H1 (cell line): ENCODE measurements at regions not wholly inside any gene's neighbourhood (a gene's known extent, or its start where the extent isn't known, plus 50 kb on each side); places are given as distances from the start of the nearest gene placed in this dataset.

Source experiments
- ASH2L ChIP-seq: fragments of 200-600, 300-600 bp; sonication (generic); IDR thresholded peaks from one replicate; pipeline ENCODE4 v1.7.1; 2017; ENCODE audit warnings: low read length
- BACH1 ChIP-seq: IDR thresholded peaks from 2 replicates; pipeline ENCODE4 v1.6.1; 2012; ENCODE audit warnings: low read length, improper control_type of control experiment
- CBX5 ChIP-seq: fragments of 300-800, 300-1000 bp; sonication (generic); IDR thresholded peaks from 2 replicates; pipeline ENCODE4 v1.7.1; 2016; ENCODE audit warnings: antibody characterized with exemption, low read length, low read depth
- CHD1 ChIP-seq: IDR thresholded peaks from 2 replicates; pipeline ENCODE4 v1.6.1; 2012; ENCODE audit warnings: low read depth, low read length, improper control_type of control experiment
- CHD2 ChIP-seq: IDR thresholded peaks from 2 replicates; pipeline ENCODE4 v1.6.1; 2012; ENCODE audit warnings: low read length, improper control_type of control experiment
- CREB1 ChIP-seq: IDR thresholded peaks from 2 replicates; pipeline ENCODE4 v1.6.1; 2012; ENCODE audit warnings: inconsistent platforms
- JUND ChIP-seq: IDR thresholded peaks from 2 replicates; pipeline ENCODE4 v1.6.1; 2011; ENCODE audit warnings: mild to moderate bottlenecking, improper control_type of control experiment, low read length
- KDM5A ChIP-seq: fragments of 200-600 bp; IDR thresholded peaks from 2 replicates; pipeline ENCODE4 v1.7.1; 2012; ENCODE audit warnings: mild to moderate bottlenecking, low read length, inconsistent platforms, mixed read lengths
- RAD21 ChIP-seq, 2 experiments: IDR thresholded peaks in 1 of 2; conservative IDR thresholded peaks in 1 of 2; 2 replicates each; pipeline ENCODE4 v1.6.1; 2011; ENCODE audit warnings: low read depth in 2 of 2, low read length in 2 of 2, improper control_type of control experiment in 1 of 2, inconsistent platforms in 1 of 2, mild to moderate bottlenecking in 1 of 2, moderate library complexity in 1 of 2
- RXRA ChIP-seq: IDR thresholded peaks from 2 replicates; pipeline ENCODE4 v1.6.1; 2011; ENCODE audit warnings: low read depth, mild to moderate bottlenecking, low read length, moderate library complexity; ENCODE audit not compliant: insufficient read depth
- TAF7 ChIP-seq: optimal IDR thresholded peaks from 2 replicates; pipeline ENCODE3; 2011; ENCODE audit warnings: low read depth, mild to moderate bottlenecking, inconsistent platforms, low read length, moderate library complexity, borderline replicate concordance

- TF ChIP-seq JUND (no peak), CREB1 (no peak), ASH2L (no peak), RXRA (no peak), RAD21 (IDR thresholded peaks at IDR 0.05 in 1 of 2, conservative IDR thresholded peaks at IDR 0.05 in 1 of 2; ENCODE audit: low read depth in 2 of 2, low read length in 2 of 2) (no peak), CBX5 (no peak), CHD2 (no peak), KDM5A (no peak), TAF7 (no peak), CHD1 (no peak), BACH1 (no peak)
- TF ChIP-seq, all 59 proteins: peak for 0
Observed at GRCh38 chr6:105850261-105851112, 235.6 kb upstream of the PRDM1 start (continued).
